Skeletal muscle satellite cell (primary cell): ENCODE measurements at regions not wholly inside any gene's neighbourhood (a gene's known extent, or its start where the extent isn't known, plus 50 kb on each side); places are given as distances from the start of the nearest gene placed in this dataset.

ENCODE experiments used
- H3K27me3 ChIP-seq: 2 replicates; pipeline ENCODE4 v1.7.0; 2013; ENCODE audit warnings: low read length; ENCODE audit not compliant: control insufficient read depth, insufficient read depth
- H3K36me3 ChIP-seq: 2 replicates; pipeline ENCODE4 v1.7.0; 2013; ENCODE audit warnings: mild to moderate bottlenecking, control low read depth, low read length; ENCODE audit not compliant: insufficient read depth
- H3K4me1 ChIP-seq: 2 replicates; pipeline ENCODE4 v1.7.0; 2013; ENCODE audit warnings: low read length; ENCODE audit not compliant: control insufficient read depth, insufficient read depth
- H3K4me2 ChIP-seq: 2 replicates; pipeline ENCODE4 v1.7.0; 2013; ENCODE audit warnings: mild to moderate bottlenecking, low read length
- H3K4me3 ChIP-seq: 2 replicates; pipeline ENCODE4 v1.7.0; 2013; ENCODE audit warnings: low read length
- H3K9ac ChIP-seq: 2 replicates; pipeline ENCODE4 v1.7.0; 2013; ENCODE audit warnings: mild to moderate bottlenecking, low read depth, low read length, moderate library complexity
- H3K9me3 ChIP-seq: replicated peaks from 2 replicates; pipeline ENCODE4 v1.7.0; 2013; ENCODE audit warnings: mild to moderate bottlenecking, control low read depth, low read length

DNA sequence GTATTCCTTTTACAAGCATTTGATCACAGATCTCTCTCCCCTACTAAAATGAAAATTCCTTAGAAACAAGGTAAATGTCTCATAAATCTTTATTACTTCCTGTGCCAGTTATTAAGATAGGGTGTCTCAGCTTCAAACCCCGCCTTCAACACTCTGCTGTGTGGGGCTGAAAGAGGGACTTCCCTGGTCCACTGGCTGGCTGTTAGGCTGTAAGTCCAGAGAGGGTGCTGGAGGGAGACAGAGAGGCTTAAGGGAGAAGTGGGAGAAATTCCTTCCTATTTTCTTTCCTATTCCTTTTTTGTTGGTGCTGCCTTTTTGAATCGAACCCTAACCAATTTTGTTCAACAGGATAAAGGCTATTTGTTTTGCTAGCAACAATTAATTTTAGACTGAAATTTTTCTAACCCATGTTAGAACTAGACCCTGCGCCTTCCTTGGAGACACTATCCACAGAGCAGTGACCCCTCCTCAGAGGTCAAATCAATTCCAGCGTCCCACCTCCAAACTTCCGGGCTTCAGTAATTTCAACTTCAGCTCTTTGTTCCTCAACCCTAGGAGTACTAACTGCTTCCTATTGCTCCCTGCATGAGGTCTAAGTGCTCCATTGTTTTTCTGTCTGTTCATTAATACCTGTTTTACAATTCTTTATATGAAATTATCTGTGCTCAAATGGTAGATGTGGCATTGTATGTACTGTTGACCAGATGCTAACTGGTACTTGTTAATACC, 207.5 kb upstream of the OPRM1 start:
- no peaks in the 10 kb centered on the region for H3K36me3 ChIP-seq
- no peaks in the 10 kb centered on the region for H3K4me1 ChIP-seq
- H3K9me3 ChIP-seq = no peaks in the 10 kb centered on the region
- H3K9ac ChIP-seq = no peak overlapping the region
- no peak overlapping the region for H3K4me2 ChIP-seq
- no peaks in the 10 kb centered on the region for H3K27me3 ChIP-seq
- no peak overlapping the region for H3K4me3 ChIP-seq

DNA sequence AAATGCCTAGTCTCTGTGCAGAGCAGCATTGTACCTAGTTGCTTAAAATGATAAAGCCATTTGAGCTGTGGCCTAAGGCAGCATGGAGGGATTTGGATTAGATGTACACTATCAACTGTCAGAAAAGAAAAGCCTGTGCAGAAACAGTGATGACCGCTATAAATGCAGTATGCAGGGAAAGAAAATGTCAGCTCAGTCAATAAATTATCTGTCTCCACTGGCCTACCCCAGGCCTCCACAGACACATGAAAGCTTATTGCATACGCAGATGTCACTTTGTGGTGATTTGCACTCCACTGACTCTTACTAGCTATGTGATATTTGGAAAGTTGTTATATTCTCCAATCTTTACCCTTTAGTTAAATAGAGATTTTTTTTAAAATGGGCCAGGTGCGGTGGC, 221.9 kb upstream of the OPRM1 start:
- Histone ChIP-seq H3K4me3 (no peak overlapping the region), H3K9ac (no peak overlapping the region), H3K36me3 (no peaks in the 10 kb centered on the region), H3K4me1 (no peaks in the 10 kb centered on the region), H3K4me2 (no peak overlapping the region), H3K9me3 (no peaks in the 10 kb centered on the region), H3K27me3 (no peaks in the 10 kb centered on the region)

DNA sequence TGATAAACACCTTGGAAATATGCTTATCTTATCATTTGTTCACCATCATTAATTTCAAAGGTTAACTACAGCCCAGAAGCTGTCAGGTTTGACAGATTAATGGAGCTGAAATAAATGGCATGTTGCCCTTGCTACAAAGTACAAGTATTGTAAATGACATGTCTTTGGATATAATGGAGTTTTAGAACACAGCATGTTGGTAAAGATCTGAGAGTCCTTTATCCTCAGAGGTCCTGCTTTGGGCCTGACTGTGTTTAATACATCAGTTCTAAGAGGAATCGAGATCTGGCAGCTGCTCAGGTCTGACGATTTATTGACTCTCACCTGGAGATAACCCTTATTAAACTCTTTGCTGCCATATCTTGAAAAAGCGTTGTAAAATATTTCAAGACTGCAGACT, 222.7 kb upstream of the OPRM1 start:
- Histone ChIP-seq H3K9me3 (no peaks in the 10 kb centered on the region), H3K36me3 (no peaks in the 10 kb centered on the region), H3K4me3 (no peak overlapping the region), H3K4me2 (no peak overlapping the region), H3K27me3 (no peaks in the 10 kb centered on the region), H3K4me1 (no peaks in the 10 kb centered on the region), H3K9ac (no peak overlapping the region)

DNA sequence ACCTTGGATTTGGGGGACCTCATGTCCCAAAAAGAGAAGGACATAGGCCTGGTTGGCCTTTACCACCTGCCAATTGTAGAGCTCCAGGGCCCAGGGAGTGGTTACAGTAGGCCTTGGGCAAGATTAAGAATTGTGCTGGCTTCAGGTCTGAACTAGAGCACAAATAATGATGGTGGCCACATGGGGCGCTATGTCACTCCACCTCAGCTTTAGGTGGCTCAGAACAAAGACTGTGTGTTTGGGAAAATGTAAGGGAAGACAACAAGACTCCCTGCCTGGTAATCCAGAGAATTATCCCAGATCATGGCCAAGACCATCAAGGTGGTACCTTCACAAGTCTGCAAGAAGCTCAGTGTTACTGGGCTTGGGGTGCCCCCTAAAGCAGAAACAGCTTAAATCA, 224.9 kb upstream of the OPRM1 start:
- H3K9me3 ChIP-seq = no peaks in the 10 kb centered on the region
- no peaks in the 10 kb centered on the region for H3K4me1 ChIP-seq
- H3K9ac ChIP-seq = no peak overlapping the region
- no peaks in the 10 kb centered on the region for H3K27me3 ChIP-seq
- H3K4me3 ChIP-seq = no peak overlapping the region
- no peak overlapping the region for H3K4me2 ChIP-seq
- H3K36me3 ChIP-seq = no peaks in the 10 kb centered on the region

DNA sequence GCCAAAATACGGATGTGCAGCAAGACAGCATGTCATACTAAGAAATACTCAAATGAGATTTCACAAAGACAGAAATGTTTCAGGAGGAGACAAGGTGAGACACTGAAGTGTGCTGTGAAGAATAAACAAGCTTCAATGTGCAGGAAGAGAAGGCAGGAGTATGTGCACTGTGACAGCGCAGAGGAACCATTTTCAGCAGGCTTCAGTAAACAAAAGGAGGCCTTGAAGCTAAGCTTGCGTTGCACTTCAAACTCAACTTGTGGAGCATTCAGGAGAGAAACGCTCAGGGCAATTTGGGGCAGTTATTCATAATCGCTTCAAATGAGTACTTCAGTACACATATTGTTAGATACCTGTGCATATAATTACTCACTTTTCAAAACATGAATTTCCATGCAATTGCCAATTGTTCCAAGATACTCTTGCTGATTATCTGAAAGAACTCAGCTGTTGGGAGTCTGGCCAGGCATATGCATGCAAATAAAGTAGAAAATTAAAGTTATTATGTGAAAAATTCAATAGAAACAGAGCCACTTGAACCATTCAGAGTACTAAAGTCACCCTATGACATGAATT, 234.2 kb upstream of the OPRM1 start:
- no peak overlapping the region for H3K9ac ChIP-seq
- H3K36me3 ChIP-seq = no peaks in the 10 kb centered on the region
- no peaks in the 10 kb centered on the region for H3K27me3 ChIP-seq
- no peaks in the 10 kb centered on the region for H3K4me1 ChIP-seq
- no peak overlapping the region for H3K4me2 ChIP-seq
- H3K4me3 ChIP-seq = no peak overlapping the region
- H3K9me3 ChIP-seq = no peaks in the 10 kb centered on the region

DNA sequence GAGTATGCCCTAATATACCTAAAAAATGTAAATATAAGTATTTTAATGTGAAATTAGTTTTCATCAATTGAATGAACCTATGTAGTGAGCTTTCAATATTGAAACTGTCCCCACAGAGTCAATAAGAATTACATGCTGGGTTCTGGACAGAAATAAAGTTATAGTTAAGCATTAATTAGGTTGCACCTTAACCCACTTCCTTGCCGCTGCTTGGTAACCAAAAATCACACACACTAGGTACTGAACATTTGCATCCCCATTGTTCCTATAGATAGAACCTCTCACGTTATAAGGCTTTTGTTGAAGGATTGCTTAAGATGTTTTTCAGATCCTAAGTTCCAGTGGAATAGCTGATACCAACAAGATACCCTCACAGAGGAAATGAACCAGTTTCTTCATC, 237.1 kb upstream of the OPRM1 start:
- Histone ChIP-seq H3K9me3 (no peaks in the 10 kb centered on the region), H3K36me3 (no peaks in the 10 kb centered on the region), H3K9ac (no peak overlapping the region), H3K4me3 (no peak overlapping the region), H3K4me1 (no peaks in the 10 kb centered on the region), H3K27me3 (no peaks in the 10 kb centered on the region), H3K4me2 (no peak overlapping the region)

DNA sequence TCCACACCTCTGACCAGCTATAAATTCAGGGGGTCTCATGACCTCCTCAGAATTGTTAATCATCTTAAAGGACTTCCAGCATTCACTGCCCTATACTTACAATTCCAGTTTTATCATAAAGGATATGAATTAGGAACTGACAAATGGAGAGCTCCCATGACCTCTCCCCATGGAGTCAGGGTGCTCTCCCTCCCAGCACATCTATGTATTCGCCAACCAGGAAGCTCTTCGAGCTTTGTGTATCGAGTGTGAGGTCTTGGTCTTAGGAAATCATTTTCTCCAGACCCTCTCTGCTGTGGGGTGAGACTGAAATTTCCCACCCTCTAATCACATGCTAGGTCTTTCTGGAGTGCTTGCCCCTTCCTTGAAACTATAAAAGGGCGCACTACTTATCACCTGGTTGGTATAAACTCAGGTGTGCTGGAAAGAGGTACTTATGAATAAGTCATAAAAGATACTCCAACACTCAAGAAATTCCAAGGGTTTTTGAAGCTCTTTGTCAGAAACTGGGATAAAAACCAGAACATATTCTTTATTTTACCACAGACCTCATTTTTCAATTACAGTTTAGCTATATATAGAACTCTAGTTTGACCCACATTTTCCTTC, 238.4 kb upstream of the OPRM1 start:
- Histone ChIP-seq H3K4me2 (no peak overlapping the region), H3K27me3 (no peaks in the 10 kb centered on the region), H3K9ac (no peak overlapping the region), H3K4me1 (no peaks in the 10 kb centered on the region), H3K9me3 (no peaks in the 10 kb centered on the region), H3K36me3 (no peaks in the 10 kb centered on the region), H3K4me3 (no peak overlapping the region)

DNA sequence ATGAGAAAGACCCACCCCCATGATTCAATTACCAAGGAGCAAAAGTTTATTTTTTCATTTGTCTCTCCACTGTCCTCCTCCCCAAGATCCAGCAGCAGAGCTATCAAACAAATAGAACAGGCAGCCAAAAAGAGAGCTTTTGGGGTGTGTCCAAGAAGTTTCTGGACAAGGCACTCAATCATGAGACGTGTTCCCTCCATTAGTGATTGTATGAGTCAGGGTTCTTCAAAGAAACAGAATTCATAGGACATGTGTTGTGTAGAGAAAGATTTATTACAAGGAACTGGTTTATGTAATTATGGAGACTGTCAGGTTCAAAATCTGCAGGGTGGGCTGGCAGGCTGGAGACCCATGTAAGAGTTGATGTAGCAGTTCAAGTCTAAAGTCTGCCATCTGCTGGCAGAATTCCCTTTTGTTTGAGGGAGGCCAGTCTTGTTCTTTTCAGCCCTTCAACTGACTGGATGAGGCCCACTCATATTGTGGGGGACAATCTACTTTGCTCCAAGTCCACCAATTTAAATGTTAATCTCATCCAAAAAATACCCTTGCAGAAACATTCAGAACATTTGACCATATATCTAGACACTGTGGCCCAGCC, 248.1 kb upstream of the OPRM1 start:
- no peak overlapping the region for H3K4me3 ChIP-seq
- H3K27me3 ChIP-seq = no peaks in the 10 kb centered on the region
- no peak overlapping the region for H3K9ac ChIP-seq
- H3K4me2 ChIP-seq = no peak overlapping the region
- peaks cover 4% of the 10 kb centered on the region for H3K4me1 ChIP-seq
- H3K36me3 ChIP-seq = no peaks in the 10 kb centered on the region
- no peaks in the 10 kb centered on the region for H3K9me3 ChIP-seq

DNA sequence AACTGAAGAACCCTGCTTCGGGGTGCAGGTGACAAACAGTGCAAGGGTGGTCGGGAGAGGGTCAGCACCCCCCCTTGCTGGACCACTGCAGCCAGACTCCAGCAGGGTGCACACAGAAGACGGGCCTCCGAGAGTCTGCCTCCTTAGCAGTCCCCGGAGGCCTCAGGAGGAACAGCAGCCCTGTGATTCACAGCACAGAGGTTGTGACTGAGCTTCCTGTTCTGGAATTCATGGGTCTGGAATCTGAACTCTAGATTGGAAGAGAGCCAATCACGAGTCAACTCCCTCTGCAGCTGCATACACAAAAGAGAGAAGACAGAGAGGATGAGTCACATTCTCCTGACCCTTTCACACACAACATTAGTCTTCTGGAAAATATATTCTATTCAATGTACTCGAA, 249.0 kb upstream of the OPRM1 start:
- Histone ChIP-seq H3K4me1 (peaks cover 4% of the 10 kb centered on the region), H3K36me3 (no peaks in the 10 kb centered on the region), H3K4me2 (no peak overlapping the region), H3K9me3 (no peaks in the 10 kb centered on the region), H3K9ac (no peak overlapping the region), H3K27me3 (no peaks in the 10 kb centered on the region), H3K4me3 (no peak overlapping the region)

DNA sequence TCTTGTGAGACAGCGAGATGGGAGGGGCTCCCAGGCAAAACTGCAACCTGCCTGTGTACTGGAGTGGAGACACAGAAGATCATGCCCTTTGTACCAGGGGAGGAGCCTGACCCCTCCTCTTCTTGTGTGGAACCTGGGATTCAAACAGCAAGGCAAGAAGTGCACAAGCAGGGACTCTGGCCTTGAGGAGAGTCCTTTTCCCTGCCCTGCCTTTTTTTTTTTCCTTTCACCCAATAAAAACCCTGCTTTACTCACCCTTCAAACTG, 251.8 kb upstream of the OPRM1 start:
- no peaks in the 10 kb centered on the region for H3K36me3 ChIP-seq
- H3K9ac ChIP-seq = no peak overlapping the region
- no peak overlapping the region for H3K4me3 ChIP-seq
- no peaks in the 10 kb centered on the region for H3K27me3 ChIP-seq
- H3K4me1 ChIP-seq = peaks cover 4% of the 10 kb centered on the region
- H3K4me2 ChIP-seq = no peak overlapping the region
- no peaks in the 10 kb centered on the region for H3K9me3 ChIP-seq

DNA sequence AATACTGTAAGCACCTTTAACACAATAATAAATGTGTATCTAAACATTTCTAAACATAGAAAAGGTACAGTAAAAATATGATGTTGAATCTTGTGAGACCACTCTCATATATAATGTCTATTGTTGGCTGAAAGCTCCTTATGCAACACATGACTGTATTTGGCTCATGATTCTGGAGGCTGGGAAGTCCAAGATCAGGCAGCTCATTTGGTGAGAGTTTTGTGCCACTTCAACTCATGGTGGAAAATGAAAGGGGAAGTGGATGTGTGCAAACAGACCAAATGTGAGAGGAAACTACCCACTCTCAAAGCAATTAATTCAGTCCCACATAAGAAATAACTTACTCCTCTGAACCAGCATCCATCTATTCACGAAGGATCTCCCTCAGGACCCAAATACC, 257.7 kb upstream of the OPRM1 start:
- Histone ChIP-seq H3K4me1 (peaks cover 2% of the 10 kb centered on the region), H3K9me3 (no peaks in the 10 kb centered on the region), H3K9ac (no peak overlapping the region), H3K36me3 (no peaks in the 10 kb centered on the region), H3K4me2 (no peak overlapping the region), H3K27me3 (no peaks in the 10 kb centered on the region), H3K4me3 (no peak overlapping the region)

DNA sequence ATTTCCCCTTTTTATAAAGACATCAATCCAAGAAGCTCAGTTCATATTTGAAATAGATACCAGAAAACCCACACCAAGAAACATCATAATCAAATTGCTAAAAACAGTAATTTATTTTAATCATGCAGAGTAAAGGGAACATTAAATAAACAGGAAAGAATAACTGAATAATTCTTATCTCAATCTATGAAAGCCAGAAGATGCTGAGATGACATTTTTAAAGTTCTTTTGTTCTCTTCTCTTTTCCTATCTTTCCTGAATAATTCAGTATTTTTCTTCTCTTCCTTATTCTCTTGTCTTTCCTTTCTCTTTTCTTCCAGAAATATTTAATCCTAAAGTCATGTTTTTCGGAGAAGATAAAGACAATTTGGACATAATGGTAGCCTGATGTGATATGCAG, 259.0 kb upstream of the OPRM1 start:
- no peak overlapping the region for H3K9ac ChIP-seq
- H3K27me3 ChIP-seq = no peaks in the 10 kb centered on the region
- H3K36me3 ChIP-seq = no peaks in the 10 kb centered on the region
- no peaks in the 10 kb centered on the region for H3K9me3 ChIP-seq
- no peaks in the 10 kb centered on the region for H3K4me1 ChIP-seq
- no peak overlapping the region for H3K4me2 ChIP-seq
- H3K4me3 ChIP-seq = no peak overlapping the region
